ENCODE measurements at regions not wholly inside any gene's neighbourhood (a gene's known extent, or its start where the extent isn't known, plus 50 kb on each side); places are given as distances from the start of the nearest gene placed in this dataset.

DNA sequence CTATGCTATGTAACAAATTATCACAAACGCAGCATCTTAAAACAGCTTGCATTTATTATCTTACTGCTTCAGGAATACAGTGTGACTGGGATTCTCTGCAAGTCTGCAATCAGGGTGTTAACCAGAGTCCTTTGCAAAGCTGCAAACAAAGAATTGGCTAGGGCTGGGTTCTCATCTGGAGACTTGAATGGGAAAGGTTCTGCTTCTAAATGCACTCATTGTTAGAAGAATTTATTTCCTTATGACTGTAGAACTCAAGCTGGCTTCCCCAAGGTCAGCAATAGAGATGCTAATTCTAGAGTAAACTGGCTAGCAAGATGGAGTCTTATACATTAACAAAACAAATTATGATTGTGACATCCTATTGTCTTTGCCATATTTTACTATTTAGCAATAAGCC is 673.7 kb downstream of the DIPK2A start:
- BruUV-seq (replicated peaks), result no TSS peak
- Histone ChIP-seq H3K4me2 (no peak overlapping the region), H4K20me1 (ENCODE audit: insufficient read depth) (no peaks in the 10 kb centered on the region), H3K79me2 (ENCODE audit: low read depth) (no peaks in the 10 kb centered on the region), H3K4me3 (no peak overlapping the region), H3F3A (ENCODE audit: insufficient read depth, low read depth) (no peaks in the 10 kb centered on the region), H3K4me1 (replicated peaks; ENCODE audit: insufficient read depth) (no peaks in the 10 kb centered on the region), H3K27me3 (ENCODE audit: insufficient read depth, low read depth) (no peaks in the 10 kb centered on the region), H2AFZ (no peak overlapping the region), H3K27ac (no peak overlapping the region), H3K9me2 (ENCODE audit: insufficient read depth) (no peaks in the 10 kb centered on the region; the same call in 1 of the 2 replicates), H3K36me3 (ENCODE audit: low read depth) (no peaks in the 10 kb centered on the region), H3K9me3 (ENCODE audit: insufficient read depth, low read depth) (no peaks in the 10 kb centered on the region)
- ChIA-PET CTCF (no interaction called here), POLR2A (ENCODE audit: unreplicated experiment) (no interaction called here)
- DNase-seq, result no peak
- TF ChIP-seq CTCF (conservative IDR thresholded peaks at IDR 0.05) (no peak), EZH2 (IDR thresholded peaks at IDR 0.05; ENCODE audit: low read depth) (no peak)
- intact Hi-C loops (cut with micrococcal nuclease; ENCODE audit: unreplicated experiment), result no loop called here

- no TSS peak for BruUV-seq (replicated peaks)
- Histone ChIP-seq H3K9me2 (ENCODE audit: insufficient read depth) (no peaks in the 10 kb centered on the region; the same call in 1 of the 2 replicates), H3K36me3 (ENCODE audit: low read depth) (no peaks in the 10 kb centered on the region), H2AFZ (no peak overlapping the region), H3F3A (ENCODE audit: insufficient read depth, low read depth) (no peaks in the 10 kb centered on the region), H3K79me2 (ENCODE audit: low read depth) (no peaks in the 10 kb centered on the region), H4K20me1 (ENCODE audit: insufficient read depth) (no peaks in the 10 kb centered on the region), H3K4me1 (replicated peaks; ENCODE audit: insufficient read depth) (no peaks in the 10 kb centered on the region), H3K4me2 (no peak overlapping the region), H3K27ac (no peak overlapping the region), H3K27me3 (ENCODE audit: insufficient read depth, low read depth) (no peaks in the 10 kb centered on the region), H3K9me3 (ENCODE audit: insufficient read depth, low read depth) (no peaks in the 10 kb centered on the region), H3K4me3 (no peak overlapping the region)
- CTCF ChIA-PET, result no interaction called here
- no peak for TF ChIP-seq EZH2 (IDR thresholded peaks at IDR 0.05; ENCODE audit: low read depth)
- no peak for TF ChIP-seq CTCF (conservative IDR thresholded peaks at IDR 0.05)
- intact Hi-C loops (cut with micrococcal nuclease; ENCODE audit: unreplicated experiment), result no loop called here
- DNase-seq, result no peak
- POLR2A ChIA-PET (ENCODE audit: unreplicated experiment), result interaction anchor here (0.7 kb wide), 1 partner anchor 61 kb away, joined by 3 read pairs; no protein-coding TSS in a partner anchor
These were observed 678.8 kb downstream of the DIPK2A start for GRCh38 chr3:144650380-144650779.

GRCh38 chr3:144652573-144652972 is 681.0 kb downstream of the DIPK2A start:
- ChIA-PET CTCF (no interaction called here), POLR2A (ENCODE audit: unreplicated experiment) (no interaction called here)
- no peaks in the 10 kb centered on the region for H3K79me2 ChIP-seq (ENCODE audit: low read depth)
- no peaks in the 10 kb centered on the region for H3F3A ChIP-seq (ENCODE audit: insufficient read depth, low read depth)
- no peaks in the 10 kb centered on the region for H3K36me3 ChIP-seq (ENCODE audit: low read depth)
- TF ChIP-seq EZH2 (IDR thresholded peaks at IDR 0.05; ENCODE audit: low read depth) (no peak), CTCF (conservative IDR thresholded peaks at IDR 0.05) (no peak)
- no peak overlapping the region for H3K4me3 ChIP-seq
- intact Hi-C loops (cut with micrococcal nuclease; ENCODE audit: unreplicated experiment), result no loop called here
- H3K27me3 ChIP-seq (ENCODE audit: insufficient read depth, low read depth), result no peaks in the 10 kb centered on the region
- no peak for DNase-seq
- no peaks in the 10 kb centered on the region for H4K20me1 ChIP-seq (ENCODE audit: insufficient read depth)
- H3K27ac ChIP-seq, result no peak overlapping the region
- no peak overlapping the region for H3K4me2 ChIP-seq
- no TSS peak for BruUV-seq (replicated peaks)
- no peak overlapping the region for H2AFZ ChIP-seq
- no peaks in the 10 kb centered on the region; the same call in 1 of the 2 replicates for H3K9me2 ChIP-seq (ENCODE audit: insufficient read depth)
- H3K9me3 ChIP-seq (ENCODE audit: insufficient read depth, low read depth), result no peaks in the 10 kb centered on the region
- H3K4me1 ChIP-seq (replicated peaks; ENCODE audit: insufficient read depth), result no peaks in the 10 kb centered on the region

All from PC-9 (cell line).